ENCODE measurements at regions not wholly inside any gene's neighbourhood (a gene's known extent, or its start where the extent isn't known, plus 50 kb on each side); places are given as distances from the start of the nearest gene placed in this dataset.
A peak's percentile ranks its signal among the peaks of the same experiment; 100 is the strongest.

GRCh38 chr9:80885894-80886293, 803.5 kb downstream of the TLE1 start:
- H2BK120ac ChIP-seq (replicated peaks; ENCODE audit: low read depth, low read length): no peak overlapping the region
- H3K4ac ChIP-seq (replicated peaks; ENCODE audit: insufficient read length, low read depth, low read length): no peak overlapping the region
- CTCF ChIA-PET (ENCODE audit: partially characterized antibody): interaction anchor here (0.7 to 1.1 kb wide), 4 partner anchors 278 to 957 kb away, joined by 3 read pairs; no protein-coding TSS in a partner anchor
- no peak overlapping the region for H2BK15ac ChIP-seq (ENCODE audit: low read length)
- peak in 1 of 2 experiments; percentile 7 for DNase-seq (ENCODE audit: low read depth in 1 of 2, low spot score in 2 of 2)
- H3K9ac ChIP-seq (replicated peaks in 1 of 4; ENCODE audit: extremely low read depth in 1 of 4, low read depth in 3 of 4, low read length in 3 of 4): no peak overlapping the region
- FAIRE-seq: no peak
- no peak overlapping the region for H3K56ac ChIP-seq (replicated peaks; ENCODE audit: insufficient read length, low read depth, low read length)
- H3K4me3 ChIP-seq (ENCODE audit: extremely low read depth in 1 of 4, insufficient read depth in 2 of 4, low read depth in 3 of 4, low read length in 4 of 4): no peak overlapping the region
- no peak overlapping the region for H4K8ac ChIP-seq (ENCODE audit: extremely low read depth, insufficient read depth, low read length)
- no peaks in the 10 kb centered on the region for H3K36me3 ChIP-seq (ENCODE audit: control insufficient read depth in 2 of 4, insufficient read depth in 4 of 4, low read length in 3 of 4)
- H3K14ac ChIP-seq (ENCODE audit: insufficient read length): no peak overlapping the region
- H3K4me2 ChIP-seq (ENCODE audit: insufficient read depth in 1 of 2, low read depth in 2 of 2, low read length in 2 of 2): no peak overlapping the region
- H3K9me3 ChIP-seq (ENCODE audit: insufficient read depth in 2 of 2, low read depth in 1 of 2, low read length in 1 of 2): no peaks in the 10 kb centered on the region
- H2BK12ac ChIP-seq (ENCODE audit: low read depth, low read length): no peak overlapping the region
- TF ChIP-seq EZH2 (IDR thresholded peaks at IDR 0.05; ENCODE audit: low read depth, low read length, severe bottlenecking): no peak
- peak; percentile 21 to 50 (median 49) for TF ChIP-seq CTCF (IDR thresholded peaks at IDR 0.05; ENCODE audit: control extremely low read depth in 1 of 3, insufficient read depth in 1 of 3, low read depth in 1 of 3, low read length in 3 of 3)
- TF ChIP-seq RAD21 (IDR thresholded peaks at IDR 0.05 in 1 of 2, conservative IDR thresholded peaks at IDR 0.05 in 1 of 2; ENCODE audit: low read depth in 2 of 2, low read length in 2 of 2): peak; percentile 70 to 78
- no peak for TF ChIP-seq TEAD4 (IDR thresholded peaks at IDR 0.05; ENCODE audit: low read depth, low read length)
- no peak for TF ChIP-seq TBP (IDR thresholded peaks at IDR 0.05; ENCODE audit: low read depth, low read length)
- no peak for TF ChIP-seq RFX5 (IDR thresholded peaks at IDR 0.05; ENCODE audit: borderline replicate concordance, low read depth, low read length)
- H2AFZ ChIP-seq (ENCODE audit: low read length): no peak overlapping the region
- H3K4me1 ChIP-seq (replicated peaks in 1 of 4; ENCODE audit: control insufficient read depth in 3 of 4, insufficient read depth in 4 of 4, low read length in 3 of 4): peaks cover 2 to 11% (median 4%) of the 10 kb centered on the region in 4 experiments; a peak in 5 of 7 replicates
- no peaks in the 10 kb centered on the region for H4K20me1 ChIP-seq (replicated peaks in 1 of 2; ENCODE audit: control insufficient read depth in 1 of 2, insufficient read depth in 2 of 2, low read length in 2 of 2)
- H4K91ac ChIP-seq (replicated peaks; ENCODE audit: insufficient read length, low read length): no peak overlapping the region
- H3K79me1 ChIP-seq (ENCODE audit: low read depth, low read length): no peaks in the 10 kb centered on the region
- no peaks in the 10 kb centered on the region for H3K27me3 ChIP-seq (replicated peaks in 1 of 4; ENCODE audit: control insufficient read depth in 3 of 4, extremely low read depth in 1 of 4, insufficient read depth in 3 of 4, low read length in 3 of 4)
- POLR2A ChIA-PET (ENCODE audit: partially characterized antibody): no interaction called here
- no peak overlapping the region for H3K23ac ChIP-seq (ENCODE audit: insufficient read length)
- H3K79me2 ChIP-seq (ENCODE audit: control insufficient read depth in 1 of 2, insufficient read depth in 2 of 2, low read length in 2 of 2): no peaks in the 10 kb centered on the region
- H2BK20ac ChIP-seq (ENCODE audit: low read length): no peak overlapping the region
- H4K5ac ChIP-seq (ENCODE audit: insufficient read length, low read depth, low read length): no peak overlapping the region
- H3K18ac ChIP-seq (ENCODE audit: extremely low read depth, low read length): no peak overlapping the region
- no peak overlapping the region for H2AK5ac ChIP-seq (ENCODE audit: low read depth, low read length)
- no peak overlapping the region for H2BK5ac ChIP-seq (ENCODE audit: low read depth, low read length)
- no peak overlapping the region for H3K27ac ChIP-seq (ENCODE audit: low read depth, low read length)
- no peaks in the 10 kb centered on the region for H3K23me2 ChIP-seq (ENCODE audit: low read depth, low read length)
- 84% methylated on average over 5 of the region's 5 CpGs; no CpG with 5 or more reads in 1 of the 2 experiments for WGBS, 2 experiments (ENCODE audit: extremely low coverage in 1 of 2, insufficient coverage in 1 of 2, insufficient read length in 1 of 2, insufficient replicate concordance in 2 of 2, low coverage in 1 of 2, low lambda C conversion rate in 2 of 2, missing lambda C conversion rate in 1 of 2)
